SK-N-SH (cell line): ENCODE measurements at regions not wholly inside any gene's neighbourhood (a gene's known extent, or its start where the extent isn't known, plus 50 kb on each side); places are given as distances from the start of the nearest gene placed in this dataset.

Experiments
- CTCF ChIP-seq: fragments of 200-600 bp; sonication (generic); IDR thresholded peaks from 2 replicates; pipeline ENCODE4 v1.6.1; 2017; ENCODE audit warnings: antibody characterized with exemption, mild to moderate bottlenecking, moderate library complexity
- EZH2phosphoT487 ChIP-seq: fragments of 200-600 bp; sonication (generic); IDR thresholded peaks from 2 replicates; pipeline ENCODE4 v1.6.1; 2017; ENCODE audit warnings: low read depth, mixed run types, mild to moderate bottlenecking, antibody characterized with exemption, moderate library complexity, borderline replicate concordance
- FOXM1 ChIP-seq: IDR thresholded peaks from 2 replicates; pipeline ENCODE4 v1.4.0; 2012; ENCODE audit warnings: low read depth, mild to moderate bottlenecking
- JUND ChIP-seq: IDR thresholded peaks from 2 replicates; pipeline ENCODE4 v1.4.0; 2012
- POLR2AphosphoS5 ChIP-seq: IDR thresholded peaks from 2 replicates; pipeline ENCODE4 v1.6.1; 2012; ENCODE audit warnings: low read depth, low read length
- REST ChIP-seq: IDR thresholded peaks from 2 replicates; pipeline ENCODE4 v1.6.1; 2012; ENCODE audit warnings: mild to moderate bottlenecking, low read depth, low read length, moderate library complexity
- RXRA ChIP-seq: IDR thresholded peaks from 2 replicates; pipeline ENCODE4 v1.4.0; 2012; ENCODE audit warnings: low read depth, mild to moderate bottlenecking, borderline replicate concordance
- SIN3A ChIP-seq: IDR thresholded peaks from 2 replicates; pipeline ENCODE4 v1.6.1; 2012; ENCODE audit warnings: low read depth, mild to moderate bottlenecking, low read length, moderate library complexity, borderline replicate concordance
- SMC3 ChIP-seq: IDR thresholded peaks from 2 replicates; pipeline ENCODE4 v1.6.1; 2012; ENCODE audit warnings: low read depth, low read length, improper control_type of control experiment
- TEAD4 ChIP-seq: IDR thresholded peaks from 2 replicates; pipeline ENCODE4 v1.4.0; 2012; ENCODE audit warnings: mild to moderate bottlenecking, borderline replicate concordance; ENCODE audit not compliant: insufficient read depth
- YY1 ChIP-seq: IDR thresholded peaks from 2 replicates; pipeline ENCODE4 v1.4.0; 2012; ENCODE audit warnings: low read depth, mild to moderate bottlenecking
- ZBTB33 ChIP-seq: IDR thresholded peaks from 2 replicates; pipeline ENCODE4 v1.4.0; 2012; ENCODE audit warnings: low read depth, borderline replicate concordance

DNA sequence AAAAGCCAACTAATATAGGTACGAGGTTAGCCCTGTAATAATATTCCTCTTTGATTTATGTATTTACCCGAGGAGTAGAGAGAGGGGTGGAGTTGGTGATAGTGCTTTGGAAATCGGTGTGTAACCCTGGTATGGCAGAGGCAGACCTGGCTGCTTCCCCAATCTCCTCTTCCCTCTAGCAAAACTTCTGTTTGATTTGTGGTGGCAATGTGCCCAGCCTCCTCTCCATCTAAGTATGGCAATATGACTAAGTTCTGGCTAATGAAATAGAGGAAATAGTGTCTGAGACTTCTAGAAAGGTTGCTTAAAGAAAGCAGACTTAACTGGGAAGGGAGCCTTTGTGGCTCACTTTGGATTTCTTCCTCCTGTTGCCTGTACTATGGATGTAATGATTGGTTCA lies 491.1 kb downstream of the ENC1 start:
- no peak for TF ChIP-seq CTCF
- no peak for TF ChIP-seq SMC3
- TF ChIP-seq SIN3A: no peak
- no peak for TF ChIP-seq ZBTB33
- no peak for TF ChIP-seq FOXM1
- no peak for TF ChIP-seq POLR2AphosphoS5
- TF ChIP-seq TEAD4: no peak
- TF ChIP-seq RXRA: no peak
- TF ChIP-seq REST: no peak
- no peak for TF ChIP-seq EZH2phosphoT487
- no peak for TF ChIP-seq YY1
- TF ChIP-seq JUND: no peak
